GM12875 (cell line): ENCODE measurements at regions not wholly inside any gene's neighbourhood (a gene's known extent, or its start where the extent isn't known, plus 50 kb on each side); places are given as distances from the start of the nearest gene placed in this dataset.
A peak's percentile ranks its signal among the peaks of the same experiment; 100 is the strongest.

ENCODE experiments used
- H3K4me3 ChIP-seq: one replicate; pipeline ENCODE4 v1.5.1; 2011; ENCODE audit warnings: low read depth, low read length, control low read depth
- CTCF ChIP-seq: IDR thresholded peaks from 2 replicates; pipeline ENCODE4 v1.5.1; 2011; ENCODE audit warnings: low read depth, mild to moderate bottlenecking, control low read depth, inconsistent platforms, low read length, moderate library complexity, borderline replicate concordance; ENCODE audit not compliant: insufficient read depth

DNA sequence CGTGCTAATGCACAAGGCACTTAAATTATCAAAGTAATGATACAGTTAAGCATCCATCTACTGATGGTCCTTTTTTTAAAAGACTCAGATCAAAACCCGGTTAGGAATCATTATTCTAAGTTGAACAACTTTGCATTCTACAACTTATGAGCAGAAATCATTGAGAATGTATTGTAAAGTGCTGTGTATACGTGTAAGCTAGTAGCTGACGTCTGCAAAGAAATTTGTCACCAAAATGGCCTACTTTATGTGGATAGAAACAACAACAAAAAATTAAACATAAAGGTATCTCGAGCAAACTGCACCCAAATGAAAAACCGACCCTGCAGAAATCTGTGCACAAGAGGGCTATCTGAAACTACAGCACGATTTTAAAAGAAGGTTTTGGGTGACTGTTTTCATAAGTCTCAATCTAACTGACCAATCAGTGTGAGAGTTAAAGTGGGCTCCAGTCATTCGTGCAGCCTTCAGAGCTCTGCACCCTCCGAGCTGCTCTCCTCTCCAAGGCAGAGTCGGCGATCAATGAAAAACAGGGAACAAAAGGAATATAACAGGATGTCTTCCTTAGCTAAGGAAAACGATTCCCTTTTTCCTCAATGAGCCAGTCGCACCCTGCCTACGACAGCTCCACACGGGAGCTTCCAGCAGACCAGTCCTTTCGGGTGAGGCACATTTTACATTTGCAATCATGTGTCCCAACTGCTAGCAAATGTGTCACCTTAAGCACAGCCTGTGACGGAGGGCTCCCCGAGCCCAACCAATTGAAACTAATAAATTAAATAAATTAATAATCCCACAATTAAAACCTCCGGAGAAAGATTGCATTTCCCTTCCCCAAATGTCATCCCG, 200.7 kb upstream of the FOXN3 start:
- peak overlapping the region; percentile 62 for H3K4me3 ChIP-seq
- no peak for TF ChIP-seq CTCF

DNA sequence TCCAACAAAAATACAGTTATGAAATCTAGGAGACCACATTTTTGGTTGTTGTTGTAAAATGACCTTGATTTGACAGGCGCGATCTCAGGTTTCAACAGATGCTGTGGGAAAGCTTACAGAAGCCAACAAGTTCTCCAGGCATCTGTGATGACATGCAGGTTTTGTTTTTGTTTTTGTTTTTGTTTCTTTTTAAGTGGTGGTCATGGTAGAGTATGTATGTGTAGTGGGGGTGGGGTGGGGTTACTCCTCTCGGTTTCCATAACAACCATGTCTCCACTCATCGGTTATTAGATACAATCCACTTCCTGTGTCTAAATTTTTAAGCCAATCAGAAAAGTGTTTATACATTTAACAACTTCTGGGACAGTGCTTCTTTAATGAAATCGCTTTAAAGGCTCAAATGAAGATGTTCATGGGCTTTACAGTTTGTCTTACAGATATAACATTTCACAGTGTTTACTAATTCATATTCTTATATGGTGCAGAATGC, 199.9 kb upstream of the FOXN3 start:
- TF ChIP-seq CTCF: no peak
- H3K4me3 ChIP-seq: no peak overlapping the region

- H3K4me3 ChIP-seq: no peak overlapping the region
- no peak for TF ChIP-seq CTCF
Measured at GRCh38 chr14:89616425-89616824, 199.4 kb upstream of the FOXN3 start.

DNA sequence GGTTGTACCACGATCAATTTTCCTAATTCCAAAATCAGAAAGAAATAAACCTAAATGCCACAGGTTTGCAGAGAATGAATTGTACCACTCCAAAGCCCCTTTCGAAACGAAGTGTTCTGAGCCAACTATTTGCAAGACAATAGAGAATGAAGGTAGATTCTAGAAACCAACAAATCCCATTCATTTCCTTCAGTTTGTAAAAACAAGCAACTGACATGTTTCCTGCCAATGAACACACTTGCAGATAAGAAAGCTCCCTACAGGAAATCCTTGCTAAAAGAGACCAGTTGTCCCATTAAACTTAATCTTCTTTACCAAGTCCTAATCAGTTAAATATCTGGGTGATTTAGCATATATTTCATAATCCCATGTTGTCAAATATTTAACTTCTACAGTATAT, 198.4 kb upstream of the FOXN3 start:
- TF ChIP-seq CTCF: no peak
- H3K4me3 ChIP-seq: no peak overlapping the region

GRCh38 chr14:89614009-89614691, 197.1 kb upstream of the FOXN3 start:
- no peak overlapping the region for H3K4me3 ChIP-seq
- no peak for TF ChIP-seq CTCF

DNA sequence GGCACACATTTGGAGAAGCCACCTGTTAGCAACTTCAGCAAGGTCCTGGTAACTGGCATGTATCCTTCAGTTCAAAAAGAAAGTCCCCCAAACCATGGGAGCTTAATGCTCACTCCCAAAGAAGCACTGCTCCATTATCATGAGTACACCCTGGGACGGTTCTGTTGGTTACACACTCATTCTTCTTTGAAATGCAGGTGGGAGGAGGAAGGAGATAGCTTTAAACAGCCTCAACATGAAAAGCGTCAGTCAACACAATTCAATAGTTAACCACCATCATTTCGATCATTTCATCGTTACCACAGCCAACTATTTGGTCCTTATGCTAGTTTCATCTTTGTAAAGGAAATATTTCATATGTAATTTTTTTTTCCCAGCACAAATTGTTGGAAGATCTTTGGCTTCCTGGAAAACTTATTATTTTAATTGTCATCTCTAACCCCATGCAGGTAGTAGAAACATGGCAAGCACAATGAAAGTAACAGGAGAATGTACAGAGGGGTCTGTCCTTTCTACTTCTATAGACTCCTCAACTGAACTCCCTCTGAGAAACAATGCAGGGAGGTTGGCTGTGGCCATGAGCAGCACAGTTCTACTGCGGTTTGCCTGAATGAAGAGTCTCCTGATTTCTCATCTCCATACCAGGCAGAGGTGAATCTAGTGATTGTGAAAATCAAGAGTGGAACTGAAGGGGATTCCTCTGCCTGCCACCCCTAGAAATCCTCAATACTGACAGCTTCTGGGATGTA, 196.4 kb upstream of the FOXN3 start:
- TF ChIP-seq CTCF: no peak
- no peak overlapping the region for H3K4me3 ChIP-seq
